HCT116 (cell line): ENCODE measurements at regions not wholly inside any gene's neighbourhood (a gene's known extent, or its start where the extent isn't known, plus 50 kb on each side); places are given as distances from the start of the nearest gene placed in this dataset.

ENCODE experiments used
- ATAC-seq: fragments of 200-7000 bp; cut with Tn5 transposase; 2 replicates; pipeline ENCODE4 v1.9.1; 2020; ENCODE audit warnings: mild to moderate bottlenecking, moderate library complexity
- BruUV-seq: library from RNA; stranded (reverse); fragments of 400-500 nt; replicated peaks from 2 replicates; lab custom pipeline; 2021; lab: Mats Ljungman, UMichigan
- CTCF ChIA-PET: fragments of 300-600 bp; sonication (Branson Sonifier 250); formaldehyde crosslinking; loops from one replicate; lab custom pipeline; 2021; ENCODE audit warnings: antibody characterized with exemption; lab: Charles Lee
- POLR2A ChIA-PET: fragments of 300-600, 350-600 bp; sonication (Branson Sonifier 250); formaldehyde crosslinking; loops from one replicate; lab custom pipeline; 2021; ENCODE audit warnings: antibody characterized with exemption; lab: Charles Lee
- RAD21 ChIA-PET, 2 experiments: fragments of 300-600 bp; sonication (Branson Sonifier 250); formaldehyde crosslinking; loops; one replicate each; lab custom pipeline; 2023; ENCODE audit warnings: low total read pairs in 2 of 2; ENCODE audit not compliant: uncharacterized antibody in 2 of 2, unreplicated experiment in 2 of 2, low non-redundant PET in 1 of 2; lab: Charles Lee
- DNase-seq: peaks from one replicate; pipeline ENCODE4 v3.0.0-alpha.2; 2010; ENCODE audit warnings: low read depth, low spot score
- H2AFZ ChIP-seq: fragments of 200-600 bp; shearing (Covaris generic), sonication (generic); 2 replicates; pipeline ENCODE4 v1.6.1; 2017; ENCODE audit warnings: low read depth, mixed run types, mixed read lengths, antibody characterized with exemption, low read length; ENCODE audit not compliant: poor library complexity, severe bottlenecking
- H3K27ac ChIP-seq: 2 replicates; pipeline ENCODE4 v1.5.1; 2012; ENCODE audit warnings: low read depth, low read length
- H3K27me3 ChIP-seq: fragments of 200-600 bp; sonication (generic); 2 replicates; pipeline ENCODE4 v1.6.1; 2016; ENCODE audit warnings: mixed run types, low read length, mixed read lengths; ENCODE audit not compliant: insufficient read depth
- H3K36me3 ChIP-seq, 2 experiments: fragments of 200-500 bp in 1 of 2; fragments of 200-600 bp in 1 of 2; sonication (Bioruptor generic) in 1 of 2; sonication (generic) in 1 of 2; 2 replicates each; pipeline versions ENCODE4 v1.5.1 to v1.6.1; 2014 to 2016; ENCODE audit warnings: low read length in 2 of 2, inconsistent platforms in 1 of 2, mixed read lengths in 1 of 2, mixed run types in 1 of 2; ENCODE audit not compliant: insufficient read depth in 2 of 2, control insufficient read depth in 1 of 2
- H3K4me1 ChIP-seq, 2 experiments: fragments of 200-600 bp in 1 of 2; sonication (generic) in 1 of 2; 2 replicates each; pipeline versions ENCODE4 v1.5.1 to v1.6.1; 2012 to 2017; ENCODE audit warnings: low read length in 2 of 2, inconsistent platforms in 1 of 2, mild to moderate bottlenecking in 1 of 2, mixed read lengths in 1 of 2, mixed run types in 1 of 2, moderate library complexity in 1 of 2; ENCODE audit not compliant: insufficient read depth in 2 of 2, control insufficient read depth in 1 of 2
- H3K4me2 ChIP-seq: fragments of 200-600 bp; sonication (generic); 2 replicates; pipeline ENCODE4 v1.6.1; 2017; ENCODE audit warnings: mixed run types, low read length, mixed read lengths
- H3K4me3 ChIP-seq, 2 experiments: fragments of 200-600 bp in 1 of 2; sonication (generic) in 1 of 2; replicated peaks in 1 of 2; 2 replicates each; pipeline ENCODE4 v1.5.1; 2011 to 2016; ENCODE audit warnings: low read length in 2 of 2, control low read depth in 1 of 2, low read depth in 1 of 2, mild to moderate bottlenecking in 1 of 2, mixed read lengths in 1 of 2, mixed run types in 1 of 2
- H3K79me2 ChIP-seq: fragments of 200-600 bp; sonication (generic); 2 replicates; pipeline ENCODE4 v1.6.1; 2017; ENCODE audit warnings: mild to moderate bottlenecking, mixed run types, low read length, moderate library complexity, mixed read lengths; ENCODE audit not compliant: insufficient read depth
- H3K9ac ChIP-seq: fragments of 200-600 bp; sonication (generic); 2 replicates; pipeline ENCODE4 v1.6.1; 2016; ENCODE audit warnings: low read length, mixed read lengths
- H3K9me2 ChIP-seq: fragments of 200-600 bp; sonication (generic), shearing (Covaris generic); 2 replicates; pipeline ENCODE4 v1.6.1; 2017; ENCODE audit warnings: mixed run types, mild to moderate bottlenecking, moderate library complexity; ENCODE audit not compliant: insufficient read depth
- H3K9me3 ChIP-seq, 2 experiments: fragments of 200-500 bp in 1 of 2; fragments of 200-600 bp in 1 of 2; sonication (Bioruptor generic) in 1 of 2; sonication (generic) in 1 of 2; 2 replicates each; pipeline ENCODE4 v1.6.1; 2014 to 2017; ENCODE audit warnings: low read length in 2 of 2, mixed read lengths in 2 of 2, inconsistent platforms in 1 of 2, low read depth in 1 of 2, mild to moderate bottlenecking in 1 of 2, mixed run types in 1 of 2, moderate library complexity in 1 of 2; ENCODE audit not compliant: control insufficient read depth in 1 of 2, insufficient read depth in 1 of 2
- H4K20me1 ChIP-seq: fragments of 200-600 bp; sonication (generic), shearing (Covaris generic); 2 replicates; pipeline ENCODE4 v1.6.1; 2017; ENCODE audit warnings: mixed run types, mild to moderate bottlenecking, moderate library complexity; ENCODE audit not compliant: insufficient read depth
- CBX3 ChIP-seq: IDR thresholded peaks from 2 replicates; pipeline ENCODE4 v1.6.1; 2012; ENCODE audit warnings: low read depth
- CTCF ChIP-seq, 3 experiments: fragments of 200-600 bp in 1 of 3; sonication (generic) in 1 of 3; IDR thresholded peaks in 2 of 3; conservative IDR thresholded peaks in 1 of 3; 2 replicates each; pipeline ENCODE4 v1.5.1; 2012 to 2017; ENCODE audit warnings: low read depth in 2 of 3, low read length in 2 of 3, antibody characterized with exemption in 1 of 3, borderline replicate concordance in 1 of 3, control low read depth in 1 of 3, mild to moderate bottlenecking in 1 of 3, mixed read lengths in 1 of 3, mixed run types in 1 of 3, moderate library complexity in 1 of 3; ENCODE audit not compliant: insufficient read depth in 1 of 3
- EGR1 ChIP-seq: IDR thresholded peaks from 2 replicates; pipeline ENCODE4 v1.6.1; 2012; ENCODE audit warnings: low read depth
- ELF1 ChIP-seq: IDR thresholded peaks from 2 replicates; pipeline ENCODE4 v1.6.1; 2012; ENCODE audit warnings: low read depth, borderline replicate concordance
- EZH2 ChIP-seq: fragments of 200-600 bp; sonication (generic); IDR thresholded peaks from 2 replicates; pipeline ENCODE4 v1.6.1; 2017; ENCODE audit warnings: antibody characterized with exemption, mixed run types
- EZH2phosphoT487 ChIP-seq: fragments of 200-600 bp; IDR thresholded peaks from 2 replicates; pipeline ENCODE4 v1.6.1; 2018; ENCODE audit warnings: antibody characterized with exemption, borderline replicate concordance
- FOSL1 ChIP-seq: IDR thresholded peaks from 2 replicates; pipeline ENCODE4 v1.6.1; 2012; ENCODE audit warnings: low read depth
- MAX ChIP-seq: IDR thresholded peaks from 2 replicates; pipeline ENCODE4 v1.6.1; 2012
- POLR2A ChIP-seq: IDR thresholded peaks from 2 replicates; pipeline ENCODE4 v1.7.0; 2011; ENCODE audit warnings: borderline replicate concordance; ENCODE audit not compliant: insufficient read depth, insufficient read length; ENCODE audit errors: extremely low read depth
- POLR2AphosphoS5 ChIP-seq: IDR thresholded peaks from 2 replicates; pipeline ENCODE4 v1.6.1; 2011; ENCODE audit warnings: mild to moderate bottlenecking, low read depth, low read length, moderate library complexity
- RAD21 ChIP-seq: IDR thresholded peaks from 2 replicates; pipeline ENCODE4 v1.6.1; 2012; ENCODE audit warnings: low read depth, mild to moderate bottlenecking
- REST ChIP-seq: IDR thresholded peaks from 2 replicates; pipeline ENCODE4 v1.6.1; 2012; ENCODE audit warnings: low read depth
- SIN3A ChIP-seq: IDR thresholded peaks from 2 replicates; pipeline ENCODE4 v1.6.1; 2012; ENCODE audit warnings: low read depth
- SP1 ChIP-seq: IDR thresholded peaks from 2 replicates; pipeline ENCODE4 v1.6.1; 2012; ENCODE audit warnings: low read depth
- SRF ChIP-seq: IDR thresholded peaks from 2 replicates; pipeline ENCODE4 v1.6.1; 2012; ENCODE audit warnings: low read depth
- YY1 ChIP-seq: IDR thresholded peaks from 2 replicates; pipeline ENCODE4 v1.6.1; 2011; ENCODE audit warnings: low read length, low read depth, moderate library complexity, mild to moderate bottlenecking; ENCODE audit not compliant: insufficient replicate concordance; ENCODE audit errors: extremely low read depth
- ZBTB33 ChIP-seq: IDR thresholded peaks from 2 replicates; pipeline ENCODE4 v1.6.1; 2011; ENCODE audit warnings: mild to moderate bottlenecking, low read length, moderate library complexity; ENCODE audit not compliant: insufficient replicate concordance; ENCODE audit errors: extremely low read depth
- ZFX ChIP-seq: fragments of 450-650 bp; IDR thresholded peaks from 2 replicates; pipeline ENCODE4 v1.6.1; 2017
- ZNF274 ChIP-seq: fragments of 200-500 bp; sonication (Bioruptor generic); IDR thresholded peaks from 2 replicates; pipeline ENCODE4 v1.6.1; 2014; ENCODE audit warnings: mild to moderate bottlenecking, low read depth, low read length, inconsistent platforms
- intact Hi-C: fragments of 100-400 bp; cut with micrococcal nuclease; formaldehyde crosslinking; loops from 2 replicates; pipeline ENCODE4 v1.10.0; 2022

GRCh38 chr2:13193075-13193474, 476.3 kb downstream of the TRIB2 start:
- BruUV-seq, result no TSS peak
- Histone ChIP-seq H3K4me1 (no peaks in the 10 kb centered on the region), H3K27me3 (no peaks in the 10 kb centered on the region), H4K20me1 (no peaks in the 10 kb centered on the region), H3K9me3 (no peaks in the 10 kb centered on the region), H3K79me2 (no peaks in the 10 kb centered on the region), H2AFZ (no peak overlapping the region), H3K4me3 (no peak overlapping the region), H3K27ac (no peak overlapping the region), H3K9ac (no peak overlapping the region), H3K36me3 (no peaks in the 10 kb centered on the region), H3K4me2 (no peak overlapping the region), H3K9me2 (no peaks in the 10 kb centered on the region)
- intact Hi-C loops, result loop anchor here (10.0 kb wide), 1 partner anchor 1752 kb away; no protein-coding TSS in a partner anchor
- DNase-seq (no peak), ATAC-seq (no peak)
- POLR2A ChIA-PET, result no interaction called here
- RAD21 ChIA-PET, result no interaction called here
- TF ChIP-seq ZBTB33, result no peak
- no peak for TF ChIP-seq CTCF (IDR thresholded peaks at IDR 0.05 in 2 of 3, conservative IDR thresholded peaks at IDR 0.05 in 1 of 3; ENCODE audit: borderline replicate concordance in 1 of 3, insufficient read depth in 1 of 3, low read depth in 2 of 3, low read length in 2 of 3)
- no peak for TF ChIP-seq ZFX
- no peak for TF ChIP-seq EZH2
- no peak for TF ChIP-seq YY1
- TF ChIP-seq RAD21, result no peak
- no peak for TF ChIP-seq POLR2AphosphoS5
- TF ChIP-seq ELF1, result no peak
- no peak for TF ChIP-seq POLR2A
- no peak for TF ChIP-seq SIN3A
- no peak for TF ChIP-seq EZH2phosphoT487
- TF ChIP-seq MAX, result no peak
- no peak for TF ChIP-seq ZNF274
- no peak for TF ChIP-seq CBX3
- no peak for TF ChIP-seq SP1
- no peak for TF ChIP-seq EGR1
- no peak for TF ChIP-seq FOSL1
- no peak for TF ChIP-seq SRF
- no peak for TF ChIP-seq REST
- CTCF ChIA-PET, result no interaction called here
